NCI-H2029 treated with DMSO at 0.1 percent for 48 hours (cell line): ENCODE measurements at regions not wholly inside any gene's neighbourhood (a gene's known extent, or its start where the extent isn't known, plus 50 kb on each side); places are given as distances from the start of the nearest gene placed in this dataset.

Source experiments
- DNase-seq: peaks from one replicate; lab custom pipeline; 2025; lab: John Stamatoyannopoulos, UW

GRCh38 chr4:122034619-122035018 lies 82.8 kb upstream of the TRPC3 start:
- DNase-seq = no peak

- no peak for DNase-seq
These were observed 75.3 kb upstream of the TRPC3 start for GRCh38 chr4:122027203-122027602.

GRCh38 chr4:122017296-122017695 lies 65.4 kb upstream of the TRPC3 start:
- DNase-seq = no peak

GRCh38 chr4:122015203-122015602 lies 63.3 kb upstream of the TRPC3 start:
- no peak for DNase-seq

GRCh38 chr4:122012735-122013134 lies 60.9 kb upstream of the TRPC3 start:
- DNase-seq = no peak

- no peak for DNase-seq
These were observed 58.8 kb upstream of the TRPC3 start for GRCh38 chr4:122010610-122011009.

- DNase-seq = no peak
These were observed 57.7 kb upstream of the TRPC3 start for GRCh38 chr4:122009524-122009923.

- no peak for DNase-seq
These were observed 55.2 kb upstream of the TRPC3 start for GRCh38 chr4:122007016-122007415.

GRCh38 chr4:122005064-122005755 lies 53.4 kb upstream of the TRPC3 start:
- DNase-seq = no peak

GRCh38 chr4:122003335-122003734 lies 51.5 kb upstream of the TRPC3 start:
- DNase-seq = no peak
